Coronary artery (tissue), 2 donors: ENCODE measurements at regions not wholly inside any gene's neighbourhood (a gene's known extent, or its start where the extent isn't known, plus 50 kb on each side); places are given as distances from the start of the nearest gene placed in this dataset.
"Not testable (repeated sequence)": the region's sequence is repeated elsewhere in the genome, so short reads cannot be mapped to it uniquely, and the experiment has no call there.

Experiments
- DNase-seq: peaks from one replicate; pipeline ENCODE4 v3.0.0-alpha.2; 2017; ENCODE audit warnings: low spot score
- H3K27ac ChIP-seq, 2 donors: fragments of 200-600 bp; sonication (generic); one replicate each; pipeline ENCODE4 v1.5.1; 2016 to 2019
- H3K4me3 ChIP-seq: fragments of 200-600 bp; sonication (generic); 2 replicates; pipeline ENCODE4 v1.5.1; 2016; ENCODE audit warnings: mild to moderate bottlenecking, moderate library complexity
- CTCF ChIP-seq: fragments of 200-600 bp; sonication (generic); IDR thresholded peaks from one replicate; pipeline ENCODE4 v1.5.1; 2019; ENCODE audit warnings: antibody characterized with exemption

- TF ChIP-seq CTCF = no peak
- no peak overlapping the region for H3K27ac ChIP-seq
- DNase-seq = no peak
- no peak overlapping the region for H3K4me3 ChIP-seq
Observed at GRCh38 chr6:134667111-134667510, 282.8 kb downstream of the ALDH8A1 start.

- no peak for DNase-seq
- Histone ChIP-seq H3K4me3 (no peak overlapping the region), H3K27ac (no peak overlapping the region)
- no peak for TF ChIP-seq CTCF
Observed at GRCh38 chr6:134666125-134666524, 283.8 kb downstream of the ALDH8A1 start.

GRCh38 chr6:134665029-134665723 lies 284.7 kb downstream of the ALDH8A1 start:
- no peak for TF ChIP-seq CTCF
- DNase-seq = no peak

GRCh38 chr6:134663800-134664535 lies 285.9 kb downstream of the ALDH8A1 start:
- H3K4me3 ChIP-seq = no peak overlapping the region
- no peak for TF ChIP-seq CTCF
- H3K27ac ChIP-seq = no peak overlapping the region
- no peak for DNase-seq

More at GRCh38 chr6:134665029-134665723, 284.7 kb downstream of the ALDH8A1 start:
- no peak overlapping the region for H3K27ac ChIP-seq
- no peak overlapping the region for H3K4me3 ChIP-seq

GRCh38 chr6:134663356-134663755 lies 286.5 kb downstream of the ALDH8A1 start:
- no peak overlapping the region for H3K4me3 ChIP-seq
- no peak for DNase-seq
- TF ChIP-seq CTCF = no peak

GRCh38 chr6:134662077-134662700 lies 287.7 kb downstream of the ALDH8A1 start:
- H3K27ac ChIP-seq = no peak overlapping the region
- DNase-seq = no peak
- no peak for TF ChIP-seq CTCF

More at GRCh38 chr6:134663356-134663755, 286.5 kb downstream of the ALDH8A1 start:
- no peak overlapping the region for H3K27ac ChIP-seq

GRCh38 chr6:134659885-134660284 lies 290.0 kb downstream of the ALDH8A1 start:
- not testable (repeated sequence) for H3K4me3 ChIP-seq, H3K27ac ChIP-seq, DNase-seq

More at GRCh38 chr6:134662077-134662700, 287.7 kb downstream of the ALDH8A1 start:
- H3K4me3 ChIP-seq = no peak overlapping the region
